Hematopoietic multipotent progenitor cell treated with erythropoietin and hydrocortisone succinate and interleukin-3 and kit ligand, for 4 days (in vitro differentiated cells): ENCODE measurements at regions not wholly inside any gene's neighbourhood (a gene's known extent, or its start where the extent isn't known, plus 50 kb on each side); places are given as distances from the start of the nearest gene placed in this dataset.
A peak's percentile ranks its signal among the peaks of the same experiment; 100 is the strongest.

Experiments
- DNase-seq: peaks from one replicate; pipeline ENCODE4 v3.0.0-alpha.2; 2015

- DNase-seq, result no peak
Observed at GRCh38 chr11:82365351-82365750, 368.3 kb downstream of the FAM181B start.

GRCh38 chr11:82356316-82356715, 377.3 kb downstream of the FAM181B start:
- DNase-seq, result no peak

GRCh38 chr11:82355313-82355823, 378.3 kb downstream of the FAM181B start:
- no peak for DNase-seq

- DNase-seq, result no peak
Observed at GRCh38 chr11:82326853-82327252, 406.8 kb downstream of the FAM181B start.

- DNase-seq, result no peak
Observed at GRCh38 chr11:82321206-82321605, 412.5 kb downstream of the FAM181B start.

GRCh38 chr11:82315093-82315492, 418.6 kb downstream of the FAM181B start:
- peak; percentile 44 for DNase-seq

GRCh38 chr11:82308979-82309378, 424.7 kb downstream of the FAM181B start:
- DNase-seq, result no peak

GRCh38 chr11:82305123-82305522, 428.5 kb downstream of the FAM181B start:
- DNase-seq, result no peak

GRCh38 chr11:82303671-82304070, 430.0 kb downstream of the FAM181B start:
- no peak for DNase-seq

- no peak for DNase-seq
Observed at GRCh38 chr11:82288471-82288870, 445.2 kb downstream of the FAM181B start.

- DNase-seq, result no peak
Observed at GRCh38 chr11:82270870-82271269, 462.8 kb downstream of the FAM181B start.

GRCh38 chr11:82268627-82269026, 465.0 kb downstream of the FAM181B start:
- DNase-seq, result no peak

GRCh38 chr11:82267186-82267585, 466.5 kb downstream of the FAM181B start:
- no peak for DNase-seq

GRCh38 chr11:82261367-82261766, 472.3 kb downstream of the FAM181B start:
- no peak for DNase-seq

- DNase-seq, result no peak
Observed at GRCh38 chr11:82250047-82250446, 483.6 kb downstream of the FAM181B start.

GRCh38 chr11:82246926-82247325, 486.7 kb downstream of the FAM181B start:
- DNase-seq, result no peak

GRCh38 chr11:82239498-82239897, 494.2 kb downstream of the FAM181B start:
- DNase-seq, result no peak

- no peak for DNase-seq
Observed at GRCh38 chr11:82234256-82234655, 499.4 kb downstream of the FAM181B start.

- no peak for DNase-seq
Observed at GRCh38 chr11:82233201-82233600, 500.5 kb downstream of the FAM181B start.

- peak; percentile 60 for DNase-seq
Observed at GRCh38 chr11:82229341-82229740, 504.3 kb downstream of the FAM181B start.

- DNase-seq, result no peak
Observed at GRCh38 chr11:82225930-82226329, 507.7 kb downstream of the FAM181B start.

GRCh38 chr11:82225502-82225901, 508.2 kb downstream of the FAM181B start:
- no peak for DNase-seq

GRCh38 chr11:82216927-82217570, 516.6 kb downstream of the FAM181B start:
- no peak for DNase-seq

- DNase-seq, result no peak
Observed at GRCh38 chr11:82210011-82210410, 523.7 kb downstream of the FAM181B start.

- DNase-seq, result no peak
Observed at GRCh38 chr11:82195283-82195682, 538.4 kb downstream of the FAM181B start.
